ENCODE measurements at regions not wholly inside any gene's neighbourhood (a gene's known extent, or its start where the extent isn't known, plus 50 kb on each side); places are given as distances from the start of the nearest gene placed in this dataset.

DNA sequence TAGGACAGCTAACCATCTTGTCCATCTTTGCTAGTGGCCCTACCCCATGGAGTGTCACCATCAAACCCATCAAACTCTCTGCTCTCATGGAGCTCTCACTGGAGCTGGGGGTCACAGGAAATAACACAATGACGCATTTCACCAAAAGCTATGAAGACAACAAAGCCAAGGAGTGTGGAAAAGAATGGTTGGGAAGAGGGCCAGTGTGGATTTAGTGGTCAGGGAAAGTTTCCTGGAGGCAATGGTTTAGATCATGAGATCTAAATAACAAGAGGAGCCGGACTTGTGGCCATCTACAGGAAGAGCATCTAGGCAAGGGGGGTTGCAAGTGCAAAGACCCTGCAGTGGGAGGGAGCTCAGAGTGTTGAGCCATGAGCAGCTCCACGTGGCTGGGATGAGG lies 189.5 kb downstream of the BMP7 start:
- Histone ChIP-seq H4K20me1 (ENCODE audit: insufficient read depth) (no peaks in the 10 kb centered on the region), H3K4me3 (replicated peaks in 1 of 2; ENCODE audit: low read depth in 1 of 2, low read length in 2 of 2) (no peak overlapping the region), H3K4me1 (ENCODE audit: control insufficient read depth in 1 of 2, insufficient read depth in 2 of 2, low read length in 2 of 2) (peaks cover 0 to 11% of the 10 kb centered on the region in 2 experiments; a peak in 2 of 4 replicates), H3K9me3 (ENCODE audit: control insufficient read depth in 1 of 2, insufficient read depth in 1 of 2, low read depth in 1 of 2, low read length in 2 of 2) (peaks cover 4 to 6% of the 10 kb centered on the region in 2 experiments; a peak in 2 of 4 replicates), H3K36me3 (ENCODE audit: control insufficient read depth in 1 of 2, insufficient read depth in 2 of 2, low read length in 2 of 2) (no peaks in the 10 kb centered on the region), H3K9ac (ENCODE audit: low read length) (no peak overlapping the region), H3K27ac (ENCODE audit: low read depth, low read length) (no peak overlapping the region), H3K79me2 (ENCODE audit: insufficient read depth, low read length) (no peaks in the 10 kb centered on the region), H2AFZ (ENCODE audit: low read depth, low read length, poor library complexity, severe bottlenecking) (no peak overlapping the region), H3K9me2 (ENCODE audit: insufficient read depth) (no peaks in the 10 kb centered on the region), H3K4me2 (ENCODE audit: low read length) (no peak overlapping the region), H3K27me3 (ENCODE audit: insufficient read depth, low read length) (no peaks in the 10 kb centered on the region)
- POLR2A ChIA-PET, result no interaction called here
- TF ChIP-seq SIN3A (IDR thresholded peaks at IDR 0.05; ENCODE audit: low read depth) (no peak), EGR1 (IDR thresholded peaks at IDR 0.05; ENCODE audit: low read depth) (no peak), CEBPB (IDR thresholded peaks at IDR 0.05; ENCODE audit: low read depth) (no peak), POLR2A (IDR thresholded peaks at IDR 0.05; ENCODE audit: borderline replicate concordance, extremely low read depth, insufficient read depth, insufficient read length) (no peak), ZFX (IDR thresholded peaks at IDR 0.05) (no peak)
- TF ChIP-seq, protein P1, sequence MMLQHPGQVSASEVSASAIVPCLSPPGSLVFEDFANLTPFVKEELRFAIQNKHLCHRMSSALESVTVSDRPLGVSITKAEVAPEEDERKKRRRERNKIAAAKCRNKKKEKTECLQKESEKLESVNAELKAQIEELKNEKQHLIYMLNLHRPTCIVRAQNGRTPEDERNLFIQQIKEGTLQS (IDR thresholded peaks at IDR 0.05), result no peak
- TF ChIP-seq, protein P2, sequence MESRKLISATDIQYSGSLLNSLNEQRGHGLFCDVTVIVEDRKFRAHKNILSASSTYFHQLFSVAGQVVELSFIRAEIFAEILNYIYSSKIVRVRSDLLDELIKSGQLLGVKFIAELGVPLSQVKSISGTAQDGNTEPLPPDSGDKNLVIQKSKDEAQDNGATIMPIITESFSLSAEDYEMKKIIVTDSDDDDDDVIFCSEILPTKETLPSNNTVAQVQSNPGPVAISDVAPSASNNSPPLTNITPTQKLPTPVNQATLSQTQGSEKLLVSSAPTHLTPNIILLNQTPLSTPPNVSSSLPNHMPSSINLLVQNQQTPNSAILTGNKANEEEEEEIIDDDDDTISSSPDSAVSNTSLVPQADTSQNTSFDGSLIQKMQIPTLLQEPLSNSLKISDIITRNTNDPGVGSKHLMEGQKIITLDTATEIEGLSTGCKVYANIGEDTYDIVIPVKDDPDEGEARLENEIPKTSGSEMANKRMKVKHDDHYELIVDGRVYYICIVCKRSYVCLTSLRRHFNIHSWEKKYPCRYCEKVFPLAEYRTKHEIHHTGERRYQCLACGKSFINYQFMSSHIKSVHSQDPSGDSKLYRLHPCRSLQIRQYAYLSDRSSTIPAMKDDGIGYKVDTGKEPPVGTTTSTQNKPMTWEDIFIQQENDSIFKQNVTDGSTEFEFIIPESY (IDR thresholded peaks at IDR 0.05; ENCODE audit: extremely low read depth, insufficient replicate concordance, low read length), result no peak
- BruUV-seq (replicated peaks), result no TSS peak
- ATAC-seq (no peak), DNase-seq (ENCODE audit: low read depth, low spot score) (no peak)
- CTCF ChIA-PET, result no interaction called here
- intact Hi-C loops (cut with micrococcal nuclease), result no loop called here
- RAD21 ChIA-PET (ENCODE audit: low non-redundant PET in 1 of 2, low total read pairs in 2 of 2, uncharacterized antibody in 2 of 2, unreplicated experiment in 2 of 2), result no interaction called here

DNA sequence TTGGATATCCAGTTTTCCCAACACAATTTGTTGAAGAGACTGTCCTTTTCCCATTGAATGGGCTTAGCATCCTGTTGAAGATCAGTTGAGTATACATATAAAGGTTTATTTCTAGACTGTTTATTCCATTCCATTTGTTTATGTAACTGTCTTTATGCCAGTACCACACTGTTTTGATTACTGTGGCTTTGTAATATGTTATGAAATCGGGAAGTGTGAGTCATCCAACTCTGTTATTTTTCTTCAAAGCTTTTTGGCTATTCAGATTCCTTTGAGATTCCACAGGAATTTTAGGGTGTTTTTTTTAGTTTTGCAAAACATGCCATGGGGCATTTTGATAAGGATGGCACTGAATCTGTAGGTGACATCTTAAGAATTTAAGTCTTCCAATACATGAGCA lies 188.3 kb downstream of the BMP7 start:
- Histone ChIP-seq H3K27ac (ENCODE audit: low read depth, low read length) (no peak overlapping the region), H3K27me3 (ENCODE audit: insufficient read depth, low read length) (no peaks in the 10 kb centered on the region), H3K36me3 (ENCODE audit: control insufficient read depth in 1 of 2, insufficient read depth in 2 of 2, low read length in 2 of 2) (no peaks in the 10 kb centered on the region), H2AFZ (ENCODE audit: low read depth, low read length, poor library complexity, severe bottlenecking) (no peak overlapping the region), H3K4me3 (replicated peaks in 1 of 2; ENCODE audit: low read depth in 1 of 2, low read length in 2 of 2) (no peak overlapping the region), H3K79me2 (ENCODE audit: insufficient read depth, low read length) (no peaks in the 10 kb centered on the region), H3K4me1 (ENCODE audit: control insufficient read depth in 1 of 2, insufficient read depth in 2 of 2, low read length in 2 of 2) (peaks cover 0 to 11% of the 10 kb centered on the region in 2 experiments; a peak in 2 of 4 replicates), H3K9me2 (ENCODE audit: insufficient read depth) (no peaks in the 10 kb centered on the region), H3K4me2 (ENCODE audit: low read length) (no peak overlapping the region), H4K20me1 (ENCODE audit: insufficient read depth) (no peaks in the 10 kb centered on the region), H3K9ac (ENCODE audit: low read length) (no peak overlapping the region), H3K9me3 (ENCODE audit: control insufficient read depth in 1 of 2, insufficient read depth in 1 of 2, low read depth in 1 of 2, low read length in 2 of 2) (peaks cover 4 to 6% of the 10 kb centered on the region in 2 experiments; a peak in 2 of 4 replicates)
- no TSS peak for BruUV-seq (replicated peaks)
- no peak for DNase-seq (ENCODE audit: low read depth, low spot score)
- 0 out of 2 replicates have a peak, but pooled peaks have one; percentile 18 for TF ChIP-seq CBX3 (IDR thresholded peaks at IDR 0.05; ENCODE audit: low read depth)
- TF ChIP-seq ELF1 (IDR thresholded peaks at IDR 0.05; ENCODE audit: borderline replicate concordance, low read depth), result no peak
- CTCF ChIA-PET, result no interaction called here
- POLR2A ChIA-PET, result no interaction called here
- no peak for ATAC-seq
- RAD21 ChIA-PET (ENCODE audit: low non-redundant PET in 1 of 2, low total read pairs in 2 of 2, uncharacterized antibody in 2 of 2, unreplicated experiment in 2 of 2), result no interaction called here
- intact Hi-C loops (cut with micrococcal nuclease), result no loop called here
